ENCODE measurements at regions not wholly inside any gene's neighbourhood (a gene's known extent, or its start where the extent isn't known, plus 50 kb on each side); places are given as distances from the start of the nearest gene placed in this dataset.
A peak's percentile ranks its signal among the peaks of the same experiment; 100 is the strongest.
"Not testable (repeated sequence)": the region's sequence is repeated elsewhere in the genome, so short reads cannot be mapped to it uniquely, and the experiment has no call there.

GRCh38 chrX:149420566-149420965 is 84.5 kb downstream of the IDS start:
- in situ Hi-C loops (cut with HindIII; ENCODE audit: low sequenced_read_pairs); DNase-seq (ENCODE audit: low spot score): not testable (repeated sequence)

- in situ Hi-C loops (cut with HindIII; ENCODE audit: low sequenced_read_pairs) = no loop called here
- DNase-seq (ENCODE audit: low spot score) = no peak
Observed at GRCh38 chrX:149398027-149398426, 107.1 kb downstream of the IDS start.

- DNase-seq (ENCODE audit: low spot score) = no peak
Observed at GRCh38 chrX:149392921-149393320, 112.2 kb downstream of the IDS start.

GRCh38 chrX:149383852-149384251 is 121.3 kb downstream of the IDS start:
- in situ Hi-C loops (cut with HindIII; ENCODE audit: low sequenced_read_pairs) = no loop called here
- no peak for DNase-seq (ENCODE audit: low spot score)

More at GRCh38 chrX:149392921-149393320, 112.2 kb downstream of the IDS start:
- in situ Hi-C loops (cut with HindIII; ENCODE audit: low sequenced_read_pairs) = no loop called here

- in situ Hi-C loops (cut with HindIII; ENCODE audit: low sequenced_read_pairs) = no loop called here
- no peak for DNase-seq (ENCODE audit: low spot score)
Observed at GRCh38 chrX:149374751-149375150, 130.4 kb downstream of the IDS start.

- DNase-seq (ENCODE audit: low spot score) = no peak
- in situ Hi-C loops (cut with HindIII; ENCODE audit: low sequenced_read_pairs) = no loop called here
Observed at GRCh38 chrX:149372866-149373265, 132.2 kb downstream of the IDS start.

- peak; percentile 12 for DNase-seq (ENCODE audit: low spot score)
- in situ Hi-C loops (cut with HindIII; ENCODE audit: low sequenced_read_pairs) = no loop called here
Observed at GRCh38 chrX:149371986-149372385, 133.1 kb downstream of the IDS start.

- in situ Hi-C loops (cut with HindIII; ENCODE audit: low sequenced_read_pairs) = no loop called here
- no peak for DNase-seq (ENCODE audit: low spot score)
Observed at GRCh38 chrX:149370097-149370496, 135.0 kb downstream of the IDS start.

GRCh38 chrX:149365552-149365951 is 139.6 kb downstream of the IDS start:
- in situ Hi-C loops (cut with HindIII; ENCODE audit: low sequenced_read_pairs) = no loop called here
- DNase-seq (ENCODE audit: low spot score) = no peak

GRCh38 chrX:149365061-149365460 is 140.0 kb downstream of the IDS start:
- in situ Hi-C loops (cut with HindIII; ENCODE audit: low sequenced_read_pairs) = no loop called here

GRCh38 chrX:149363965-149364364 is 141.1 kb downstream of the IDS start:
- no peak for DNase-seq (ENCODE audit: low spot score)
- in situ Hi-C loops (cut with HindIII; ENCODE audit: low sequenced_read_pairs) = no loop called here

More at GRCh38 chrX:149365061-149365460, 140.0 kb downstream of the IDS start:
- no peak for DNase-seq (ENCODE audit: low spot score)

- in situ Hi-C loops (cut with HindIII; ENCODE audit: low sequenced_read_pairs) = no loop called here
- no peak for DNase-seq (ENCODE audit: low spot score)
Observed at GRCh38 chrX:149346306-149346705, 158.8 kb downstream of the IDS start.

GRCh38 chrX:149322316-149322715 is 182.8 kb downstream of the IDS start:
- no peak for DNase-seq (ENCODE audit: low spot score)
- in situ Hi-C loops (cut with HindIII; ENCODE audit: low sequenced_read_pairs) = no loop called here

GRCh38 chrX:149313871-149314371 is 191.2 kb downstream of the IDS start:
- peak; percentile 63 for DNase-seq (ENCODE audit: low spot score)
- in situ Hi-C loops (cut with HindIII; ENCODE audit: low sequenced_read_pairs) = no loop called here

- DNase-seq (ENCODE audit: low spot score) = no peak
- in situ Hi-C loops (cut with HindIII; ENCODE audit: low sequenced_read_pairs) = no loop called here
Observed at GRCh38 chrX:149312988-149313387, 192.1 kb downstream of the IDS start.

GRCh38 chrX:149312097-149312496 is 193.0 kb downstream of the IDS start:
- in situ Hi-C loops (cut with HindIII; ENCODE audit: low sequenced_read_pairs) = no loop called here

GRCh38 chrX:149302705-149303104 is 202.4 kb downstream of the IDS start:
- no peak for DNase-seq (ENCODE audit: low spot score)
- in situ Hi-C loops (cut with HindIII; ENCODE audit: low sequenced_read_pairs) = no loop called here

More at GRCh38 chrX:149312097-149312496, 193.0 kb downstream of the IDS start:
- no peak for DNase-seq (ENCODE audit: low spot score)

- no peak for DNase-seq (ENCODE audit: low spot score)
- in situ Hi-C loops (cut with HindIII; ENCODE audit: low sequenced_read_pairs) = no loop called here
Observed at GRCh38 chrX:149298111-149298510, 207.0 kb downstream of the IDS start.

- in situ Hi-C loops (cut with HindIII; ENCODE audit: low sequenced_read_pairs) = no loop called here
- DNase-seq (ENCODE audit: low spot score) = no peak
Observed at GRCh38 chrX:149296092-149296491, 209.0 kb downstream of the IDS start.

GRCh38 chrX:149286940-149287349 is 218.2 kb downstream of the IDS start:
- DNase-seq (ENCODE audit: low spot score) = peak; percentile 53
- in situ Hi-C loops (cut with HindIII; ENCODE audit: low sequenced_read_pairs) = no loop called here

GRCh38 chrX:149284616-149285015 is 220.5 kb downstream of the IDS start:
- in situ Hi-C loops (cut with HindIII; ENCODE audit: low sequenced_read_pairs) = no loop called here
- DNase-seq (ENCODE audit: low spot score) = no peak

- in situ Hi-C loops (cut with HindIII; ENCODE audit: low sequenced_read_pairs) = no loop called here
- DNase-seq (ENCODE audit: low spot score) = no peak
Observed at GRCh38 chrX:149283853-149284252, 221.3 kb downstream of the IDS start.
